Liver (tissue), 3 donors: ENCODE measurements at regions not wholly inside any gene's neighbourhood (a gene's known extent, or its start where the extent isn't known, plus 50 kb on each side); places are given as distances from the start of the nearest gene placed in this dataset.
"Not testable (repeated sequence)": the region's sequence is repeated elsewhere in the genome, so short reads cannot be mapped to it uniquely, and the experiment has no call there.

ENCODE experiments used
- EGR1 ChIP-seq, 2 donors: IDR thresholded peaks; 2 replicates each; pipeline ENCODE4 v1.6.1; 2016 to 2018; ENCODE audit warnings: antibody characterized with exemption in 2 of 2, low read depth in 2 of 2
- FOXA1 ChIP-seq: IDR thresholded peaks from 2 replicates; pipeline ENCODE4 v1.6.1; 2016; ENCODE audit warnings: antibody characterized with exemption
- GABPA ChIP-seq, 2 donors: IDR thresholded peaks in 1 of 2; conservative IDR thresholded peaks in 1 of 2; 2 replicates each; pipeline ENCODE4 v1.6.1; 2016; ENCODE audit warnings: antibody characterized with exemption in 2 of 2, mild to moderate bottlenecking in 1 of 2, moderate library complexity in 1 of 2
- JUND ChIP-seq, 2 donors: IDR thresholded peaks; 2 replicates each; pipeline ENCODE4 v1.6.1; 2016; ENCODE audit warnings: antibody characterized with exemption in 2 of 2
- NR2F2 ChIP-seq: IDR thresholded peaks from 2 replicates; pipeline ENCODE4 v1.6.1; 2016; ENCODE audit warnings: antibody characterized with exemption
- RAD21 ChIP-seq, 2 donors: IDR thresholded peaks; 2 replicates each; pipeline ENCODE4 v1.6.1; 2016; ENCODE audit warnings: antibody characterized with exemption in 2 of 2, mild to moderate bottlenecking in 2 of 2
- SP1 ChIP-seq: IDR thresholded peaks from 2 replicates; pipeline ENCODE4 v1.6.1; 2018; ENCODE audit warnings: antibody characterized with exemption, mild to moderate bottlenecking
- YY1 ChIP-seq: IDR thresholded peaks from 2 replicates; pipeline ENCODE4 v1.6.1; 2016; ENCODE audit warnings: antibody characterized with exemption, mild to moderate bottlenecking
- TF ChIP-seq, protein P1 (sequence below): fragments of 150-350 bp; IDR thresholded peaks from 2 replicates; pipeline ENCODE4 v1.5.1; 2017; ENCODE audit warnings: improper control_type of control experiment, low read depth, low read length; ENCODE audit not compliant: missing input control
- TF ChIP-seq, protein P2 (sequence below): IDR thresholded peaks from 2 replicates; pipeline ENCODE4 v1.6.1; 2016; ENCODE audit warnings: antibody characterized with exemption
- TF ChIP-seq, protein P3 (sequence below): IDR thresholded peaks from 2 replicates; pipeline ENCODE4 v1.6.1; 2016; ENCODE audit warnings: antibody characterized with exemption
- TF ChIP-seq, protein P4 (sequence below): IDR thresholded peaks from 2 replicates; pipeline ENCODE4 v1.6.1; 2016; ENCODE audit warnings: antibody characterized with exemption, mild to moderate bottlenecking
- TF ChIP-seq, protein P5 (sequence below): IDR thresholded peaks from 2 replicates; pipeline ENCODE4 v1.6.1; 2016; ENCODE audit warnings: antibody characterized with exemption
- donor health status: healthy.
- donor health status: healthy.

DNA sequence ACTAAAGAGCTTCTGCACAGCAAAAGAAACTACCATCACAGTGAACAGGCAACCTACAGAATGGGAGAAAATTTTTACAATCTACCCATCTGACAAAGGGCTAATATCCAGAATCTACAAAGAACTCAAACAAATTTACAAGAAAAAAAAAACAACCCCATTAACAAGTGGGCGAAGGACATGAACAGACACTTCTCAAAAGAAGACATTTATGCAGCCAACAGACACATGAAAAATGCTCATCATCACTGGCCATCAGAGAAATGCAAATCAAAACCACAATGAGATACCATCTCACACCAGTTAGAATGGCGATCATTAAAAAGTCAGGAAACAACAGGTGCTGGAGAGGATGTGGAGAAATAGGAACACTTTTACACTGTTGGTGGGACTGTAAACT lies 89.9 kb upstream of the TMEM164 start:
- TF ChIP-seq, protein P1, sequence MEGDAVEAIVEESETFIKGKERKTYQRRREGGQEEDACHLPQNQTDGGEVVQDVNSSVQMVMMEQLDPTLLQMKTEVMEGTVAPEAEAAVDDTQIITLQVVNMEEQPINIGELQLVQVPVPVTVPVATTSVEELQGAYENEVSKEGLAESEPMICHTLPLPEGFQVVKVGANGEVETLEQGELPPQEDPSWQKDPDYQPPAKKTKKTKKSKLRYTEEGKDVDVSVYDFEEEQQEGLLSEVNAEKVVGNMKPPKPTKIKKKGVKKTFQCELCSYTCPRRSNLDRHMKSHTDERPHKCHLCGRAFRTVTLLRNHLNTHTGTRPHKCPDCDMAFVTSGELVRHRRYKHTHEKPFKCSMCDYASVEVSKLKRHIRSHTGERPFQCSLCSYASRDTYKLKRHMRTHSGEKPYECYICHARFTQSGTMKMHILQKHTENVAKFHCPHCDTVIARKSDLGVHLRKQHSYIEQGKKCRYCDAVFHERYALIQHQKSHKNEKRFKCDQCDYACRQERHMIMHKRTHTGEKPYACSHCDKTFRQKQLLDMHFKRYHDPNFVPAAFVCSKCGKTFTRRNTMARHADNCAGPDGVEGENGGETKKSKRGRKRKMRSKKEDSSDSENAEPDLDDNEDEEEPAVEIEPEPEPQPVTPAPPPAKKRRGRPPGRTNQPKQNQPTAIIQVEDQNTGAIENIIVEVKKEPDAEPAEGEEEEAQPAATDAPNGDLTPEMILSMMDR, result not testable (repeated sequence)
- TF ChIP-seq GABPA (IDR thresholded peaks at IDR 0.05 in 1 of 2, conservative IDR thresholded peaks at IDR 0.05 in 1 of 2); NR2F2; YY1; RAD21 (IDR thresholded peaks at IDR 0.05); EGR1 (IDR thresholded peaks at IDR 0.05; ENCODE audit: low read depth in 2 of 2); SP1; JUND (IDR thresholded peaks at IDR 0.05); FOXA1: not testable (repeated sequence)
- TF ChIP-seq, protein P2, sequence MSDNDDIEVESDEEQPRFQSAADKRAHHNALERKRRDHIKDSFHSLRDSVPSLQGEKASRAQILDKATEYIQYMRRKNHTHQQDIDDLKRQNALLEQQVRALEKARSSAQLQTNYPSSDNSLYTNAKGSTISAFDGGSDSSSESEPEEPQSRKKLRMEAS, result not testable (repeated sequence)
- TF ChIP-seq, protein P3, sequence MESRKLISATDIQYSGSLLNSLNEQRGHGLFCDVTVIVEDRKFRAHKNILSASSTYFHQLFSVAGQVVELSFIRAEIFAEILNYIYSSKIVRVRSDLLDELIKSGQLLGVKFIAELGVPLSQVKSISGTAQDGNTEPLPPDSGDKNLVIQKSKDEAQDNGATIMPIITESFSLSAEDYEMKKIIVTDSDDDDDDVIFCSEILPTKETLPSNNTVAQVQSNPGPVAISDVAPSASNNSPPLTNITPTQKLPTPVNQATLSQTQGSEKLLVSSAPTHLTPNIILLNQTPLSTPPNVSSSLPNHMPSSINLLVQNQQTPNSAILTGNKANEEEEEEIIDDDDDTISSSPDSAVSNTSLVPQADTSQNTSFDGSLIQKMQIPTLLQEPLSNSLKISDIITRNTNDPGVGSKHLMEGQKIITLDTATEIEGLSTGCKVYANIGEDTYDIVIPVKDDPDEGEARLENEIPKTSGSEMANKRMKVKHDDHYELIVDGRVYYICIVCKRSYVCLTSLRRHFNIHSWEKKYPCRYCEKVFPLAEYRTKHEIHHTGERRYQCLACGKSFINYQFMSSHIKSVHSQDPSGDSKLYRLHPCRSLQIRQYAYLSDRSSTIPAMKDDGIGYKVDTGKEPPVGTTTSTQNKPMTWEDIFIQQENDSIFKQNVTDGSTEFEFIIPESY, result not testable (repeated sequence)
- TF ChIP-seq, protein P4, sequence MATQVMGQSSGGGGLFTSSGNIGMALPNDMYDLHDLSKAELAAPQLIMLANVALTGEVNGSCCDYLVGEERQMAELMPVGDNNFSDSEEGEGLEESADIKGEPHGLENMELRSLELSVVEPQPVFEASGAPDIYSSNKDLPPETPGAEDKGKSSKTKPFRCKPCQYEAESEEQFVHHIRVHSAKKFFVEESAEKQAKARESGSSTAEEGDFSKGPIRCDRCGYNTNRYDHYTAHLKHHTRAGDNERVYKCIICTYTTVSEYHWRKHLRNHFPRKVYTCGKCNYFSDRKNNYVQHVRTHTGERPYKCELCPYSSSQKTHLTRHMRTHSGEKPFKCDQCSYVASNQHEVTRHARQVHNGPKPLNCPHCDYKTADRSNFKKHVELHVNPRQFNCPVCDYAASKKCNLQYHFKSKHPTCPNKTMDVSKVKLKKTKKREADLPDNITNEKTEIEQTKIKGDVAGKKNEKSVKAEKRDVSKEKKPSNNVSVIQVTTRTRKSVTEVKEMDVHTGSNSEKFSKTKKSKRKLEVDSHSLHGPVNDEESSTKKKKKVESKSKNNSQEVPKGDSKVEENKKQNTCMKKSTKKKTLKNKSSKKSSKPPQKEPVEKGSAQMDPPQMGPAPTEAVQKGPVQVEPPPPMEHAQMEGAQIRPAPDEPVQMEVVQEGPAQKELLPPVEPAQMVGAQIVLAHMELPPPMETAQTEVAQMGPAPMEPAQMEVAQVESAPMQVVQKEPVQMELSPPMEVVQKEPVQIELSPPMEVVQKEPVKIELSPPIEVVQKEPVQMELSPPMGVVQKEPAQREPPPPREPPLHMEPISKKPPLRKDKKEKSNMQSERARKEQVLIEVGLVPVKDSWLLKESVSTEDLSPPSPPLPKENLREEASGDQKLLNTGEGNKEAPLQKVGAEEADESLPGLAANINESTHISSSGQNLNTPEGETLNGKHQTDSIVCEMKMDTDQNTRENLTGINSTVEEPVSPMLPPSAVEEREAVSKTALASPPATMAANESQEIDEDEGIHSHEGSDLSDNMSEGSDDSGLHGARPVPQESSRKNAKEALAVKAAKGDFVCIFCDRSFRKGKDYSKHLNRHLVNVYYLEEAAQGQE, result not testable (repeated sequence)
- TF ChIP-seq, protein P5, sequence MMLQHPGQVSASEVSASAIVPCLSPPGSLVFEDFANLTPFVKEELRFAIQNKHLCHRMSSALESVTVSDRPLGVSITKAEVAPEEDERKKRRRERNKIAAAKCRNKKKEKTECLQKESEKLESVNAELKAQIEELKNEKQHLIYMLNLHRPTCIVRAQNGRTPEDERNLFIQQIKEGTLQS, result not testable (repeated sequence)
